PC-3 (cell line): ENCODE measurements at regions not wholly inside any gene's neighbourhood (a gene's known extent, or its start where the extent isn't known, plus 50 kb on each side); places are given as distances from the start of the nearest gene placed in this dataset.
A peak's percentile ranks its signal among the peaks of the same experiment; 100 is the strongest.

Experiments
- EZH2 ChIP-seq: fragments of 300-600 bp; sonication (generic); IDR thresholded peaks from one replicate; pipeline ENCODE4 v1.6.1; 2017; ENCODE audit warnings: antibody characterized with exemption, mild to moderate bottlenecking, low read length; ENCODE audit not compliant: unreplicated experiment
- TF ChIP-seq, protein P1 (sequence below): fragments of 300-600 bp; sonication (generic); conservative IDR thresholded peaks from 2 replicates; pipeline ENCODE4 v1.5.1; 2017; ENCODE audit warnings: antibody characterized with exemption, low read depth, mild to moderate bottlenecking, low read length

DNA sequence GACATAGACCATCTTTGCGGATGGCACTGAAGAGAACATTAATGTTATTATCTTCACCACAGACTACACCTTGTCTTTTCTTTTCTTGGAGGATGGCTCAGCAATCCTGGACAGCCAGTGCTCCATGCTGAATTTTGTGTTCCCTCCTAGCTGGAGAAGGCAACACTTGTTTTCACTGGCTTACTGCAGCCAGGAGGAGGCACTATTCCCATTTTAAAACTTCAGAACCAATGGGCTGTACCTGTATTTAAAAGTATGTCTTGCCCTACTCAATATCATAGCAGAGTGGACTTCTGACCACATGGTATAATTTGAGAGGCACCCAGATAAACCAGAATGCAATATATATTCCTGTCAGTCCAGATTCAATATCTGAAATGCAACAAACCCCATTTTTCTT is 53.3 kb upstream of the POGK start:
- TF ChIP-seq, protein P1, sequence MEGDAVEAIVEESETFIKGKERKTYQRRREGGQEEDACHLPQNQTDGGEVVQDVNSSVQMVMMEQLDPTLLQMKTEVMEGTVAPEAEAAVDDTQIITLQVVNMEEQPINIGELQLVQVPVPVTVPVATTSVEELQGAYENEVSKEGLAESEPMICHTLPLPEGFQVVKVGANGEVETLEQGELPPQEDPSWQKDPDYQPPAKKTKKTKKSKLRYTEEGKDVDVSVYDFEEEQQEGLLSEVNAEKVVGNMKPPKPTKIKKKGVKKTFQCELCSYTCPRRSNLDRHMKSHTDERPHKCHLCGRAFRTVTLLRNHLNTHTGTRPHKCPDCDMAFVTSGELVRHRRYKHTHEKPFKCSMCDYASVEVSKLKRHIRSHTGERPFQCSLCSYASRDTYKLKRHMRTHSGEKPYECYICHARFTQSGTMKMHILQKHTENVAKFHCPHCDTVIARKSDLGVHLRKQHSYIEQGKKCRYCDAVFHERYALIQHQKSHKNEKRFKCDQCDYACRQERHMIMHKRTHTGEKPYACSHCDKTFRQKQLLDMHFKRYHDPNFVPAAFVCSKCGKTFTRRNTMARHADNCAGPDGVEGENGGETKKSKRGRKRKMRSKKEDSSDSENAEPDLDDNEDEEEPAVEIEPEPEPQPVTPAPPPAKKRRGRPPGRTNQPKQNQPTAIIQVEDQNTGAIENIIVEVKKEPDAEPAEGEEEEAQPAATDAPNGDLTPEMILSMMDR, result peak; percentile 32; the same call in 1 of the 2 replicates
- no peak for TF ChIP-seq EZH2
